Gastroesophageal sphincter (tissue), 3 donors: ENCODE measurements at regions not wholly inside any gene's neighbourhood (a gene's known extent, or its start where the extent isn't known, plus 50 kb on each side); places are given as distances from the start of the nearest gene placed in this dataset.

Experiments
- EP300 ChIP-seq: sonication (generic); formaldehyde crosslinking; IDR thresholded peaks from one replicate; pipeline ENCODE4 v1.6.1; 2017; ENCODE audit warnings: antibody characterized with exemption, mild to moderate bottlenecking
- POLR2A ChIP-seq, 2 donors: fragments of 450-650 bp; IDR thresholded peaks; one replicate each; pipeline ENCODE4 v1.6.1; 2017; ENCODE audit warnings: antibody characterized with exemption in 2 of 2, mild to moderate bottlenecking in 2 of 2, moderate library complexity in 1 of 2
- TF ChIP-seq, protein P1 (sequence below), 4 experiments: fragments of 200-600 bp in 2 of 4; fragments of 450-650 bp in 2 of 4; sonication (generic) in 1 of 4; IDR thresholded peaks; one replicate each; pipeline ENCODE4 v1.5.1; 2017 to 2019; ENCODE audit warnings: antibody characterized with exemption in 4 of 4, mild to moderate bottlenecking in 2 of 4, moderate library complexity in 2 of 4

DNA sequence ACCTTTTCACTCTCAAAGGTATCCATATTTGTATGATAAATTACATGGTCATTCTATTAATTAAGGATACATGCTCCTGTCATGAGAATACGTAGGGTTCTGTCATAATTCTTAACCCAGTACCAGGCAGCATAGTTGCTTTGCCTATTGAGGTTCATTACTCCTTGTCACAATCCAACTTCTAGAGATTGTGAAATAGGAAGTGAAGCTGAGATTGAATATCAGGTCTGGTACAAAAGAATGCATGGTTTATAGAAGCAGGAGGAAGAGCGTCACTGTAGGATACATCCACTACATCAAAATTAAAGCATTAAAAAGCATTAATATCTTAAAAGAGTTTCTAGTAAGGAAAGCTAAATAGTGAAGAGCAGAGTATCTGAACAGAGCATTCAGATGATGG is 647.0 kb downstream of the IQCM start:
- TF ChIP-seq EP300 (no peak), POLR2A (IDR thresholded peaks at IDR 0.05) (no peak)
- TF ChIP-seq, protein P1, sequence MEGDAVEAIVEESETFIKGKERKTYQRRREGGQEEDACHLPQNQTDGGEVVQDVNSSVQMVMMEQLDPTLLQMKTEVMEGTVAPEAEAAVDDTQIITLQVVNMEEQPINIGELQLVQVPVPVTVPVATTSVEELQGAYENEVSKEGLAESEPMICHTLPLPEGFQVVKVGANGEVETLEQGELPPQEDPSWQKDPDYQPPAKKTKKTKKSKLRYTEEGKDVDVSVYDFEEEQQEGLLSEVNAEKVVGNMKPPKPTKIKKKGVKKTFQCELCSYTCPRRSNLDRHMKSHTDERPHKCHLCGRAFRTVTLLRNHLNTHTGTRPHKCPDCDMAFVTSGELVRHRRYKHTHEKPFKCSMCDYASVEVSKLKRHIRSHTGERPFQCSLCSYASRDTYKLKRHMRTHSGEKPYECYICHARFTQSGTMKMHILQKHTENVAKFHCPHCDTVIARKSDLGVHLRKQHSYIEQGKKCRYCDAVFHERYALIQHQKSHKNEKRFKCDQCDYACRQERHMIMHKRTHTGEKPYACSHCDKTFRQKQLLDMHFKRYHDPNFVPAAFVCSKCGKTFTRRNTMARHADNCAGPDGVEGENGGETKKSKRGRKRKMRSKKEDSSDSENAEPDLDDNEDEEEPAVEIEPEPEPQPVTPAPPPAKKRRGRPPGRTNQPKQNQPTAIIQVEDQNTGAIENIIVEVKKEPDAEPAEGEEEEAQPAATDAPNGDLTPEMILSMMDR (IDR thresholded peaks at IDR 0.05) = no peak
